DMS 273 (cell line): ENCODE measurements at regions not wholly inside any gene's neighbourhood (a gene's known extent, or its start where the extent isn't known, plus 50 kb on each side); places are given as distances from the start of the nearest gene placed in this dataset.
A peak's percentile ranks its signal among the peaks of the same experiment; 100 is the strongest.
"Not testable (repeated sequence)": the region's sequence is repeated elsewhere in the genome, so short reads cannot be mapped to it uniquely, and the experiment has no call there.

ENCODE experiments used
- DNase-seq: peaks from one replicate; lab custom pipeline; 2025; ENCODE audit not compliant: unreplicated experiment; lab: John Stamatoyannopoulos, UW

GRCh38 chr2:150138587-150138986, 348.9 kb downstream of the RND3 start:
- peak; percentile 49 for DNase-seq

DNA sequence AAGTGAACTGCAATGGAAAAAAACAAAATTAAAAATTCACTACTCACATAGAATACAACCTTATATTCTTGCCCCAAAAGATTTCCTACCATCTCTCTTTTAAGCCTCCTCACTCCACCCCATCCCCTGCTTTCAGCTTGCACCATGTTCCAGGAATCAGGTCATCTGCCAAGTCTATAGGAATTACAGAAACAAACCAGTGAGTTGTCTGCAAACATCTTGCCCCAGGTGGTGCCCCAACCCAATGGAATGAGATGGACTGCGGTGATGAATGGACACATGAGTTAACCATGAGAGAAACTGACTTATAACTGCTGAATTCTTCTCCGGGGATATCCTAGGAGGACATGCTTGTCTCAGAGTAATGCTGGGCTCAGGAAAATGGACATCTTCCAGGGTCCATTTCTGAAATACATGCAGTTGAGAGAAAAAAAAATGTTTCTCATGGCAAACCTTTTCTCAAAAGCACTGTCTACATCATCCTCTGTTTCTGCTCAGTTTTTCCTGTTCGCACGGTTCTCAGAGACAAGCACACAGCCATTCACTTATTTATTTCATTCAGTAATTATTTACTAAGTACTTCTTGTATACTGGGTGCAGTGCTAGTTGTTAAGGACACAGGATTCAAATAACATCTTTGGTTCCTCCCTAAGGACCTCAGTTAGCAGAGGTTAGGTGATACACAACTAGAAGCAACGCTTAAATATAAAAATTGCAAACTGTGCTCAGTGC, 350.0 kb downstream of the RND3 start:
- no peak for DNase-seq

- DNase-seq: no peak
Observed at GRCh38 chr2:150136893-150137292, 350.6 kb downstream of the RND3 start.

- no peak for DNase-seq
Observed at GRCh38 chr2:150136401-150136800, 351.1 kb downstream of the RND3 start.

DNA sequence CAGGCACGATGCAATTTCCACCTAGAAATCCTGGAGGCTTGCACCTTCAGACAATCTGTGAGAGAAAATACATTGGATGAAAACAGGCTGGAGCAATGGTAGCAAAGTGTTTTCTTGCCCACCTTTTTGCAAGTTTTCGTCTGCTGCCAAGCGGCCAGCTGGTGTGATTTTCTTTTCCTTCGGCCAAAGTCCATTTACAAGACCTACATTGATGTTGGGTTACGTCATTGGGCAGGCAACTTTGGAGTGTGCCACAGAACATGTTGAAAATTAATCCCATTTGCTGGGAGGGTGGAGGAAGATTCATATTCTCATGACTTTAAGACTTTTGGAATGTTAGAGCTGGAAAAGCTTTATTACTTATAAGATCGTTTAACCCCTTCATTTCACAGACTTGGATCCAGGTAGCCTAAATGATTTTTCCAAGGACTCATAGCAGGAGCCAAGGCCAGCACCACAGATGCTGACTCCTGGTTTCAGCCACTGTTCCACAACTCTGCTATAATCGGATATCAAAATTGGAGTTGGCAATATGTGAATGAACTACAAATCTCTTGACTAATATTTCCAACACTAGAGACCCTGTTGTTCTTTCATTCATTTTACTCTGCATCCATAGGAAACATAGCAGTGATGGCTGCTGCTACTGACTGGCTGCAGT, 352.1 kb downstream of the RND3 start:
- DNase-seq: no peak

GRCh38 chr2:150134223-150134857, 353.1 kb downstream of the RND3 start:
- DNase-seq: no peak

DNA sequence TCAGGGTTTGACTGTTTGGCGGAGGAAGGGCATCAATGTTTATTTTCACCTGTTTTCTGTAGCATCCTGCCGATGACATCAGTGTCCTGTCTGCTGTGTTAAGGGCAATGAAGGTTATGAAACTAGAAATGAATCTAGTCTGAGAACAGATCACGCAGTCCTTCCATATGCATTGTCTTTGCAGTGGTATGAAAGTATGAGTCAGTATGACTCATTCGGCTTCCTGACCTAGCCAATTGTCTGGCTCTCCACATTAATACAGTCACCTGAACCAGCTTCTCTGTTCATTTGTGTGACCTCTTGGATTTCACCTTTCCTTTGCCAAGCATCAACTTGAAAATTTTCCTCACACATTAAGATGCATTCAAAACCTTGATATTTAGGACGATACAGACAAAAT, 353.8 kb downstream of the RND3 start:
- DNase-seq: no peak

GRCh38 chr2:150129921-150130575, 357.4 kb downstream of the RND3 start:
- DNase-seq: no peak

GRCh38 chr2:150127995-150128394, 359.5 kb downstream of the RND3 start:
- no peak for DNase-seq

DNA sequence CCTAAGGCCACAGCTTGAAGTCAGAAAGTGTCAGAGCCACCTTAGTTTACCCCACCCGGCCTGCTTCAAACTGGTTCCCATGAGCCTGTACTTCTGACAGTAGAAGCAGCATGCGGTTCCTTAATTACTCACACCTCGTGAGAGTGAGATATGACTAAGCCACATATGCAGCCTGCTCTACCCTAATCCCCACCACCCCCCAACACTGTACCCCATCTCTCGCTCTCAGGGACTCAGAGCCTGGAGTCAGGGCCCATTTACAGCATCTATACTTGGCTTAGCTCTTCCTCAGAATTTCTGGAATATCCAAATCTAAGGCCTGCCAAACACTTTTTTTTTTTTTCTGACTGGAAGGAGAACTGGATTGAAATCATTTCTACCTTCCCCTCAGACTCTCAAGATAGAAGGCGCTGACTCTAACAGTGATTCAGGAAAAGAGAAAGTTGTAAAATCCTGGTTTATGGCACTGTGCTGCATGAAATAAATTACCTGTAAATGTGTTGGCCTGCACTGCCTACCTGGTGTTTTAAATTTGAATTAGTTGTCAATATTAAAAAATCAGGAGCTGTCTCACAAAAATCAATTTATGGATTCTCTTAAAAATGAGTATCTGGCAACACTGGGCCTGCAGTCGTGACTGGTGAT, 360.0 kb downstream of the RND3 start:
- DNase-seq: no peak

DNA sequence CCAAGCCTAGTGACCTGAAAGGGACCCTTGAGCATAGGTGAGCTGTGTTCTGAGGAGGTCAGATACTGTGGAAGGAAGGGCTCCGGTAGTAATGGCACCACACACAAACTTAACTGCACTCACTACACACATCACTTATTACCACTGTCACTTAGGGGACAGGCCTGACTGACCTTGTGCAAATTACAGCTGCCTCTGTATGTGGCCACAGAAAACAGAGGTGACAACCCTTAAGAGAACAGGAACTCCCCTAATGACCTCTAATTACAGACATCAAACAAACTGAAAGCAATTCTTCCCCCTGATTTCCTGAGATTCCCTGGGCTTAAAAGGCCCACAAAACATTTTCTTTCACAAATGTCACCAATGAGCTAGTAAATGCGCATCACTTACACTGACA, 360.6 kb downstream of the RND3 start:
- no peak for DNase-seq

- no peak for DNase-seq
Observed at GRCh38 chr2:150126143-150126740, 361.2 kb downstream of the RND3 start.

GRCh38 chr2:150125708-150126107, 361.8 kb downstream of the RND3 start:
- DNase-seq: no peak

- no peak for DNase-seq
Observed at GRCh38 chr2:150125188-150125587, 362.3 kb downstream of the RND3 start.

DNA sequence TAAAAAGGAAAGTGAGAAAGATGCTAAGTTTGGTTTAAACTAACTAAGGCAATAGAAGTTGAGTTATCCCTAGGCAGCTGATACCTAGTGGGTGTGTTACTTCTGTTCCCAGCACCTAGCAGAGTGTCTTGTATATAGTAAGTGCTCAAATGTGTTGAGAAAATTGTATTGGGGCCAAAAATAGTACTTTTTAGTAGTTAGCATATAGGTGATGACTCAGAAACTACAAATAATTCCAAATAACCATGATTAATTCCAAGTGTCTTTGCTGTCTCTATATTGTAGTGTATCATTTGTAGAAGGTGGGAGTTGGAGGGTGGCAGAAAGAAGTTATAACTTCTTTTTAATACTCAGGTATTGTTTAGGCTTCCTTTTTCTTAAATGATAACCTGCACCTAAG, 362.7 kb downstream of the RND3 start:
- no peak for DNase-seq

GRCh38 chr2:150122871-150123613, 364.4 kb downstream of the RND3 start:
- DNase-seq: no peak

- no peak for DNase-seq
Observed at GRCh38 chr2:150122156-150122555, 365.3 kb downstream of the RND3 start.

DNA sequence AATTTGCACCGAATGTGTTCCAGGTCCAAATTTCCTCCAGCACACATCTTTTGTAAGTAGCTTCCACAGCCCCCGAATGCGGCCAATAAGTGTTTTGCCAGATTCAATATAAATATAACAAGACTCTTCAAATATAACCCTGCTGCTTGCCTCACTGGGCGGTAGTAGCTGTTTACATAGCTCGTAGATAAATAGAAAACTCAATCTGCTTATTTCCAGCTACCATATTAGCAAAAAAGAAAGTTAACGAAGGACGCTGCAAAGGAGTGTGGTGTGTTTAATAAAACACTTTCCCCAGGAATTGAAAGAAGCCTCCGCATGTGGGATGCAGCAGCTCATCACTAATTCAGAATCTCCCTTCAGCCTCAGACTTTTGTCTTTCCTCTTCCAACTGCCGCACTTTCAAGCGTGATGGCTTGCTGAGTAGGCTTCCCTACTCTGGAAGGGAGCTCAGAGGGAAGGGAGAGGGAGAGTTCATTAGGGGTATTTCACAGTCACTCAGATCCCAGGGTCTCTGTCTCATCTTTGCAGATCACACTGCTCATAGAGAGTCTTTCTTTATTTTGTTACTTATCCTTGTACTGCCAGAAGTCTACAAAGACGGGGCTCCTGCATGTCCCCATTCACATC, 367.0 kb downstream of the RND3 start:
- DNase-seq: no peak

DNA sequence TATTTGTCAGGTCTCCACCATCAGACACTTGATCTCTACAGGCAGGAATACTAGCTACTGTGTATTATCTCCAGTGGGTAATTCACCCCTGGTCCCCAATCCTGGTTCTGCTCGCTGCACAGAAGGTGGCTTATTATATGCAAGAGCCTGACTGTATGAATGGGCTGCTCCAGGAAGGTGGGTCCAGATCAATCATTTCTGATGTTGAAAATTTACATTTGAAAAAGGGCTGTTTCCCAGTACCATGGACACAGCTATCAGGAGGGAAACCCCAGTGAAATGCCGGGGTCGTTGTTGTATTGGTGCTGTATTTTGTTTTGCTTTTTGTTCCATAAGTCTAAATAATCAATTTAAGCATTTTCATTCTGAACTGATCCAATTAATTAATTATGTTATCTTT, 367.6 kb downstream of the RND3 start:
- no peak for DNase-seq

- DNase-seq: not testable (repeated sequence)
Observed at GRCh38 chr2:150114089-150114488, 373.4 kb downstream of the RND3 start.
